ENCODE measurements at regions not wholly inside any gene's neighbourhood (a gene's known extent, or its start where the extent isn't known, plus 50 kb on each side); places are given as distances from the start of the nearest gene placed in this dataset.
"Not testable (repeated sequence)": the region's sequence is repeated elsewhere in the genome, so short reads cannot be mapped to it uniquely, and the experiment has no call there.

DNA sequence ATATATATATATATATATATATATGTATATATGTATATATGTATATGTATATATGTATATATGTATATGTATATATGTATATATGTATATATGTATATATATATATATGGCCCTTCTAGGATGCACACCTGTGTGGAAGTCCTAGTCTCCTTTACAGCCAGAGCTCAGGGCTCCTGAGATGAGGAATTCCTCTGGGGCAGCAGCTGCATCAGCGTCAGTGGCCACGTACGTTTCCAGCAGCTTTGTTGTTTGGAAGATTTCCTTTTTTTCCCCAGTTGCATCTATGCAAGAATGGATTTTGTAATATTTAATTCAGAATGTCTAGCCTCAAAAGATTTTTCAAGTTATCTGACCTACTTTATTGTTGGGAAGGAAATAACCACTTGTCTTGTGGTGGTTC, 68.6 kb downstream of the TNFAIP2 start:
- TF ChIP-seq CTCF (IDR thresholded peaks at IDR 0.05), result no peak
- Histone ChIP-seq H3K36me3 (ENCODE audit: low read depth) (no peaks in the 10 kb centered on the region), H3K9me3 (no peaks in the 10 kb centered on the region), H3K4me1 (ENCODE audit: low read depth) (peaks cover 16% of the 10 kb centered on the region), H3K4me3 (no peak overlapping the region)
- DNase-seq (no peak), ATAC-seq (no peak)
- intact Hi-C loops (cut with DNase I, micrococcal nuclease), result no loop called here

DNA sequence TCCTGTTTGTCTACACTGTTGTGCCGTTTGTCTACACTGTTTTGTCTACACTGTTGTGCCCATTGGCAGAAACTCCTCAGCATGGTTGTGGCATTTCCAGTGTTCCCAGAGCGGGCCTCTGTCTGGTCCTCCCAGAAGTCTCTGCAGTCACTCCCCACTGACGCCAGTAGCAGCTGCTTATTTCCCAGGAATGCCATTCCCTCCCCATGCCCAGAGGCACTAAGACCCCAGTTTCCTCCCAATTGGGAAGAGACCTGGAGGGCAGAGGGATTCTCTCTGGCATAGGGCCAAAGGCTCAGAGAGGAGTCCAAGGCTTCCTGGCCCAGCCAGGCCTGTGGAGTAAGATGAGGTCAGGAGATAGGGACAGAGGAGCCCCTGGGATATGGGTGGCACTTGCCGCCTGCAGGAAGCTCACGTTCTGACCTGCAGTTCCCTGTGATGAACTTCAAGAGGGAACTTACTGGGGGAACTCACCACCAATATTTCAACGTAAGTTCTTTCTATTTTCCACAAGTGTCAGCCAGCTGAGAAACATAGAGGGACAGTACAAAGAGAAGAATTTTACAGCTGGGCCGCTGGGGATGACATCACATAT, 69.1 kb downstream of the TNFAIP2 start:
- H3K36me3 ChIP-seq (ENCODE audit: low read depth), result no peaks in the 10 kb centered on the region
- peaks cover 12% of the 10 kb centered on the region for H3K4me1 ChIP-seq (ENCODE audit: low read depth)
- DNase-seq (no peak), ATAC-seq (no peak)
- H3K9me3 ChIP-seq, result no peaks in the 10 kb centered on the region
- intact Hi-C loops (cut with DNase I, micrococcal nuclease), result no loop called here
- H3K4me3 ChIP-seq, result no peak overlapping the region
- no peak for TF ChIP-seq CTCF (IDR thresholded peaks at IDR 0.05)

GRCh38 chr14:103192861-103193260, 69.6 kb downstream of the TNFAIP2 start:
- ATAC-seq; DNase-seq; intact Hi-C loops (cut with DNase I, micrococcal nuclease); H3K4me1 ChIP-seq (ENCODE audit: low read depth); H3K36me3 ChIP-seq (ENCODE audit: low read depth); H3K4me3 ChIP-seq; H3K9me3 ChIP-seq: not testable (repeated sequence)

DNA sequence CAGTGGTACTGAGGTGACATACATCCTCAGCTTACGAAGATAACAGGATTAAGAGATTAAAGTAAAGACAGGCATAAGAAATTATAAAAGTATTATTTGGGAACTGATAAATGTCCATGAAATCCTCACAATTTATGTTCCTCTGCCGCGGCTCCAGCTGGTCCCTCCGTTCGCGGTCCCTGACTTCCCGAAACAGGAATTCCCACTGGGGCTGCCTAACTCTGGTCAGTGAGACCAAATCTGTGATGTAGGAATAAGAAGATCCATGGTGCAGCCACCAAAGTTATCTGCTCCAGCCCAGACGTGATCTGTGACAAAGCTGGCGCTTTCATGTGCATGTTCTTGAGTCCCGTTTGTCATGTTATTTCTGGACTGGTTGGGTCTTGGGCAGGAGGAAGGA, 70.2 kb downstream of the TNFAIP2 start:
- intact Hi-C loops (cut with DNase I, micrococcal nuclease); H3K9me3 ChIP-seq; H3K4me3 ChIP-seq; ATAC-seq; H3K4me1 ChIP-seq (ENCODE audit: low read depth); H3K36me3 ChIP-seq (ENCODE audit: low read depth); DNase-seq: not testable (repeated sequence)

DNA sequence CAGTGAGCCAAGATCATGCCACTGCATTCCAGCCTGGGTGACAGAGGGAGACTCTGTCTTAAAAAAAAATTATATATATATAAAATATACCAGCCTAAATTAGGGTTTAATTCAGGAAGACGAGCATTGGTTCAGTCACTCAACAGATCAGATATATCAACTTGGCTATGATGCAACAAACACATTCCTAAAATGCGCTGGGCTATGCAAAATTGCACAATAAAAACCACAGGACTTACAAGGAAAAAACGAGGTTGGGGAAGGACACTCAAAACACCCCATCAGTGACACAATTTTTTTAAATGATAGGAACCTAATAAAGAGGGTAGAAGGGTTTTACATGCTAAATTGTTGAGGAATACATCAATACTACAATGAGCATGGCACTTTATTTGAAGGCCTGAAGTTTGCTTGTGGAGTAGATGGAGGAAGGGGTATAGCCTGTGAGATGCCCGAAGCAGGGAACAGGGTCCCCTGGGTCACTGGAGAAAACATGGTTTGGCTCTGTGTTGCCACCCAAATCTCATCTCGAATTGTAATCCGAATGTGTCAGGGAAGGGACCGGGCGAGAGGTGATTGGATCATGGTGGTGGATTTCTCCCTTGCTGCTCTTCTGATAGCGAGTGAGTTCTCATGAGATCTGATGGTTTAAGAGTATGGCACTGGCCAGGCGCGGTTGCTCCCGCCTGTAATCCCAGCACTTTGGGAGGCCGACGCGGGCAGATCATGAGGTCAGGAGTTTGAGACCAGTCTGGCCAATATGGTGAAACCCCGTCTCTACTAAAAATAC, 71.2 kb downstream of the TNFAIP2 start:
- TF ChIP-seq CTCF (IDR thresholded peaks at IDR 0.05), result no peak
- ATAC-seq (no peak), DNase-seq (no peak)
- Histone ChIP-seq H3K4me1 (ENCODE audit: low read depth) (no peaks in the 10 kb centered on the region), H3K36me3 (ENCODE audit: low read depth) (no peaks in the 10 kb centered on the region), H3K9me3 (no peaks in the 10 kb centered on the region), H3K4me3 (no peak overlapping the region)
- intact Hi-C loops (cut with DNase I, micrococcal nuclease), result no loop called here

GRCh38 chr14:103195828-103196615, 72.8 kb downstream of the TNFAIP2 start:
- no peak overlapping the region for H3K4me3 ChIP-seq
- TF ChIP-seq CTCF (IDR thresholded peaks at IDR 0.05), result no peak
- no peaks in the 10 kb centered on the region for H3K9me3 ChIP-seq
- ATAC-seq (peak; percentile 72), DNase-seq (peak in 2 of 3 donors; percentile 39 to 43)
- intact Hi-C loops (cut with DNase I, micrococcal nuclease), result no loop called here
- H3K4me1 ChIP-seq (ENCODE audit: low read depth), result no peaks in the 10 kb centered on the region
- no peaks in the 10 kb centered on the region for H3K36me3 ChIP-seq (ENCODE audit: low read depth)

Data from mucosa of descending colon (tissue), 3 donors.